ENCODE measurements at regions not wholly inside any gene's neighbourhood (a gene's known extent, or its start where the extent isn't known, plus 50 kb on each side); places are given as distances from the start of the nearest gene placed in this dataset.

- no peak overlapping the region for H3K4me3 Mint-ChIP-seq (ENCODE audit: unreplicated experiment)
- peaks cover 4% of the 10 kb centered on the region for H3K4me1 Mint-ChIP-seq (ENCODE audit: low read depth, unreplicated experiment)
- DNase-seq: no peak
- H3K36me3 Mint-ChIP-seq (ENCODE audit: unreplicated experiment): no peaks in the 10 kb centered on the region
- peaks cover 2% of the 10 kb centered on the region for H3K27me3 Mint-ChIP-seq (ENCODE audit: unreplicated experiment)
- H3K27ac Mint-ChIP-seq (ENCODE audit: unreplicated experiment): no peak overlapping the region
- TF ChIP-seq CTCF (IDR thresholded peaks at IDR 0.05; ENCODE audit: partially characterized antibody, unreplicated experiment): no peak
- peaks cover 2% of the 10 kb centered on the region for H3K9me3 Mint-ChIP-seq (ENCODE audit: unreplicated experiment)
Observed at GRCh38 chr10:45076891-45077290, 76.2 kb downstream of the ZNF22 start.

- H3K36me3 Mint-ChIP-seq (ENCODE audit: unreplicated experiment): peaks cover 11% of the 10 kb centered on the region
- H3K4me3 Mint-ChIP-seq (ENCODE audit: unreplicated experiment): no peak overlapping the region
- H3K27me3 Mint-ChIP-seq (ENCODE audit: unreplicated experiment): peaks cover 2% of the 10 kb centered on the region
- no peak for DNase-seq
- H3K9me3 Mint-ChIP-seq (ENCODE audit: unreplicated experiment): no peaks in the 10 kb centered on the region
- H3K27ac Mint-ChIP-seq (ENCODE audit: unreplicated experiment): no peak overlapping the region
- H3K4me1 Mint-ChIP-seq (ENCODE audit: low read depth, unreplicated experiment): peaks cover 5% of the 10 kb centered on the region
- TF ChIP-seq CTCF (IDR thresholded peaks at IDR 0.05; ENCODE audit: partially characterized antibody, unreplicated experiment): no peak
Observed at GRCh38 chr10:45080331-45080730, 79.6 kb downstream of the ZNF22 start.

- no peak for DNase-seq
- peaks cover 22% of the 10 kb centered on the region for H3K36me3 Mint-ChIP-seq (ENCODE audit: unreplicated experiment)
- no peaks in the 10 kb centered on the region for H3K9me3 Mint-ChIP-seq (ENCODE audit: unreplicated experiment)
- peaks cover 2% of the 10 kb centered on the region for H3K27me3 Mint-ChIP-seq (ENCODE audit: unreplicated experiment)
- H3K4me1 Mint-ChIP-seq (ENCODE audit: low read depth, unreplicated experiment): peaks cover 1% of the 10 kb centered on the region
- no peak overlapping the region for H3K27ac Mint-ChIP-seq (ENCODE audit: unreplicated experiment)
- no peak for TF ChIP-seq CTCF (IDR thresholded peaks at IDR 0.05; ENCODE audit: partially characterized antibody, unreplicated experiment)
- no peak overlapping the region for H3K4me3 Mint-ChIP-seq (ENCODE audit: unreplicated experiment)
Observed at GRCh38 chr10:45082176-45082575, 81.5 kb downstream of the ZNF22 start.

GRCh38 chr10:45091968-45092367 is 91.2 kb downstream of the ZNF22 start:
- no peak for TF ChIP-seq CTCF (IDR thresholded peaks at IDR 0.05; ENCODE audit: partially characterized antibody, unreplicated experiment)
- H3K9me3 Mint-ChIP-seq (ENCODE audit: unreplicated experiment): no peaks in the 10 kb centered on the region
- no peak overlapping the region for H3K27ac Mint-ChIP-seq (ENCODE audit: unreplicated experiment)
- no peaks in the 10 kb centered on the region for H3K36me3 Mint-ChIP-seq (ENCODE audit: unreplicated experiment)
- no peak overlapping the region for H3K4me3 Mint-ChIP-seq (ENCODE audit: unreplicated experiment)
- DNase-seq: no peak
- H3K27me3 Mint-ChIP-seq (ENCODE audit: unreplicated experiment): no peaks in the 10 kb centered on the region
- peaks cover 6% of the 10 kb centered on the region for H3K4me1 Mint-ChIP-seq (ENCODE audit: low read depth, unreplicated experiment)

- no peak for DNase-seq
- Mint-ChIP-seq H3K4me3 (ENCODE audit: unreplicated experiment) (no peak overlapping the region), H3K36me3 (ENCODE audit: unreplicated experiment) (no peaks in the 10 kb centered on the region), H3K4me1 (ENCODE audit: low read depth, unreplicated experiment) (peaks cover 6% of the 10 kb centered on the region), H3K27ac (ENCODE audit: unreplicated experiment) (no peak overlapping the region), H3K9me3 (ENCODE audit: unreplicated experiment) (no peaks in the 10 kb centered on the region), H3K27me3 (ENCODE audit: unreplicated experiment) (no peaks in the 10 kb centered on the region)
- no peak for TF ChIP-seq CTCF (IDR thresholded peaks at IDR 0.05; ENCODE audit: partially characterized antibody, unreplicated experiment)
Observed at GRCh38 chr10:45093945-45094344, 93.2 kb downstream of the ZNF22 start.

Measured in glutamatergic neuron (in vitro differentiated cells).